GM10266 (cell line): ENCODE measurements at regions not wholly inside any gene's neighbourhood (a gene's known extent, or its start where the extent isn't known, plus 50 kb on each side); places are given as distances from the start of the nearest gene placed in this dataset.
"Not testable (repeated sequence)": the region's sequence is repeated elsewhere in the genome, so short reads cannot be mapped to it uniquely, and the experiment has no call there.

Experiments
- DNase-seq: peaks from one replicate; pipeline ENCODE4 v3.0.0; 2012; ENCODE audit errors: extremely low spot score
- TF ChIP-seq, protein P1 (sequence below): IDR thresholded peaks from 2 replicates; pipeline ENCODE4 v1.5.1; 2012; ENCODE audit warnings: mild to moderate bottlenecking, low read depth; ENCODE audit not compliant: control insufficient read depth, insufficient read depth; ENCODE audit errors: missing control alignments

DNA sequence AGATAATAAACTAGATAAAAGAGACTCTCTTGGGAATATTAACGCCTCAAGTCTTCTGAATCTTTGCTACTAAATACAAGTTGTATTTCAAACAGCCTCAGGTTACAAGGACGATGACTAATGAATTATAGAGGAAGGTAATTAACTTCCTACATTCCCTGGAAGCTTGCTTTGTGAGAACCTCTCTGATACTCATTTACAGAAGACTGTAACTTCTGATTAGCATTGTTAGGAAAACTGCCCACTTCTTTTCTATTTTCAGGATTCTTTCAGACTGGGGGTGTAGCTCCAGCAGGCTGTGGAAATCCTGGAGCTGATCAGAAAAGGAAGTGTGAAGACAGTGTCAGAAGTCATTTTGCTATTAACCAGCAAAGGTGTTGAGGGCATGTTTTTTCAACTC is 316.7 kb upstream of the NPSR1 start:
- no peak for DNase-seq
- TF ChIP-seq, protein P1, sequence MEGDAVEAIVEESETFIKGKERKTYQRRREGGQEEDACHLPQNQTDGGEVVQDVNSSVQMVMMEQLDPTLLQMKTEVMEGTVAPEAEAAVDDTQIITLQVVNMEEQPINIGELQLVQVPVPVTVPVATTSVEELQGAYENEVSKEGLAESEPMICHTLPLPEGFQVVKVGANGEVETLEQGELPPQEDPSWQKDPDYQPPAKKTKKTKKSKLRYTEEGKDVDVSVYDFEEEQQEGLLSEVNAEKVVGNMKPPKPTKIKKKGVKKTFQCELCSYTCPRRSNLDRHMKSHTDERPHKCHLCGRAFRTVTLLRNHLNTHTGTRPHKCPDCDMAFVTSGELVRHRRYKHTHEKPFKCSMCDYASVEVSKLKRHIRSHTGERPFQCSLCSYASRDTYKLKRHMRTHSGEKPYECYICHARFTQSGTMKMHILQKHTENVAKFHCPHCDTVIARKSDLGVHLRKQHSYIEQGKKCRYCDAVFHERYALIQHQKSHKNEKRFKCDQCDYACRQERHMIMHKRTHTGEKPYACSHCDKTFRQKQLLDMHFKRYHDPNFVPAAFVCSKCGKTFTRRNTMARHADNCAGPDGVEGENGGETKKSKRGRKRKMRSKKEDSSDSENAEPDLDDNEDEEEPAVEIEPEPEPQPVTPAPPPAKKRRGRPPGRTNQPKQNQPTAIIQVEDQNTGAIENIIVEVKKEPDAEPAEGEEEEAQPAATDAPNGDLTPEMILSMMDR, result no peak

DNA sequence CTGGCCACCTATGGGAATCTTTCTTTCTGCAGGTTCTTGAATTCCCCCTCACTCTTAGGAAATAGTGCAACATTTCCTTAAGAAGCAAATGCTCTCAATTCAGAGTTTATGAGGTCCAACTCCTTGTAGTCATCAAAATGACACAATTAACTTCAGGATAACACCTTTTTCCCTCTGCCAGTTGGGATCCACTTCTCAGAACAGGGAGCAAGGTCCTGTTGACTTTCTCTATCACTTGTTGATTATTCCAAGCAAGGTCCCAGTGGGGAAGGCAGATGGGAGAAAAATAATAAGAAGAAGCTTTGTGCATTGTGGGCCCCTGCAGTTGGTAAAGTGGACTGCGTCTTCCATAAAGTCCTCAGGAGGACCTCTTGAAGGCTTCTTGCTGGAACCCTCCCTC is 315.6 kb upstream of the NPSR1 start:
- TF ChIP-seq, protein P1, result no peak
- DNase-seq, result no peak

- TF ChIP-seq, protein P1, result no peak
- DNase-seq, result no peak
These were observed 314.4 kb upstream of the NPSR1 start for GRCh38 chr7:34343667-34344066.

DNA sequence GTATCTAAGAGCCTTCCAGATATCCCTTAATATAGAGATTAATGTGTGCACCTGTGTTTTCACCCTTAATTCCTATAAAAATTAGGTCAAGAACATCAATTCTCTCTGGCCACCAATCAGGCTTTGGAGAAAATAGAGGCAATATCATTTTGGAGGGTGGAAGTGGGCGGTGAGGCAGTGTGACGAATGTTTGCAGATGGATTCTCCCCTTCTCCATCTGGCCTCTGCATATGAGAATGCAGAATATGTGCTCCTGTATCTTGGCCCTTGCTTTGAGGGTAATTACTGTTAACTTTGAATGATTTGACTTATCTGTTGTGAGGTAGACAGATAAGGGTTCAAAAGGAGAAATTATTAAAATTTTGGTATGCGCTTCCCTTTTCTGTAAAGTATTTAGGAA is 304.0 kb upstream of the NPSR1 start:
- no peak for DNase-seq

DNA sequence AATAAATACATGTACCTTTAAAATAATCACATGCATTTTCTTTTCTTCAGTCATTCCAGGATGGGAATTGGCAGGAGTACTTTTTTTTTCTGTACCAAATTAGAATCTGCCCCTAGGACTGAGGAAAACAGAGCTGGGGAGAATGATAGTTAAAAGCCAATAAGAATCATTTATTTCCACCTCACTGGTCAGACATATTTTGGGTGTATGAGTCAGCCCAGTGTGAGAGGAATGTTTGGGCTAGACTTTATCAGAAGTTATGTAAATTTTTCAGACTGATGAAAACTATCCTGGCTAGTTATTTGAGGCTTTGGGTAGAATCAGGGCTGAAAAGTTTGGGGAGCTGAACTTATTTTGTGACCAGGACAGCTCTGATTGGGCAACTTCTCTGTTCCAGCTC is 303.1 kb upstream of the NPSR1 start:
- DNase-seq, result no peak
- TF ChIP-seq, protein P1, result no peak

More for the DNA sequence above, 304.0 kb upstream of the NPSR1 start:
- TF ChIP-seq, protein P1, result no peak

DNA sequence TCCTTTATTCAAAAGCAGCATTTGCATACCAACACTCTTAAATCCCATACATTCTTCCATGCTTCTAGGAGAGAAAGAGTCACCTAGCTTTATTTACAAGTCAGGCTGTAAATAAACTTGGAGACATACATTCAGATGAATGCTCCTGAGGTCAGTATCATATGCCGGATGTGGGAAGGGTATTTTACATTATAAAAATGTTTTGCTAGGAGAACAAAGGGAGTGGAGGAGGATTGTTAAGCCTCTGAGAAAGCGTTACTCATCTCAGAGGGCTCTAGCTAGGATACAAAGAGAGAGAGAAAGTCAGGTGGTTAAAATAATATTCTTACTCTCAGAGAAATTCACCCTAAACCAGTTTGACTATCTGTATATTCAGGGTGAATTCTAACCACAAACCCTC is 300.9 kb upstream of the NPSR1 start:
- TF ChIP-seq, protein P1, result no peak
- DNase-seq, result no peak

DNA sequence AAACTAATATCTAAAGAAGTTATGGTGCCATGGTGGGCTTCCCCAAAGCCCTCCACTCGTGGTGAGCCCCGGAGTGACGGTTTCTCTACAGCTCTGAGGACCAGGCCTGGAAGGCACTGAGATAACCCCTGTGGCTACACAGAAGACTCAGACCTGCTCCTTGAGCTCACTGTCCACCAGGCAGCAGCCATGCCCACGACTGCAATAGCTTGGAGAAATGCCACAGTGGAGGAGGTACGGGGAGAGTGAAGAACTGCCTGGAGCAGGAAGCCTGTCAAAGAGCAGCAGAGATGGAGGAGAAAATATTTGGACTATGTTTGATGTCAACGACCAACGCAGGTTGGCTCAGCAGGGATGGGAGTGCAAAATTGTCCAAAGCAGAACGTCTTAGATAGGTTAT is 300.1 kb upstream of the NPSR1 start:
- DNase-seq, result no peak
- TF ChIP-seq, protein P1, result no peak

DNA sequence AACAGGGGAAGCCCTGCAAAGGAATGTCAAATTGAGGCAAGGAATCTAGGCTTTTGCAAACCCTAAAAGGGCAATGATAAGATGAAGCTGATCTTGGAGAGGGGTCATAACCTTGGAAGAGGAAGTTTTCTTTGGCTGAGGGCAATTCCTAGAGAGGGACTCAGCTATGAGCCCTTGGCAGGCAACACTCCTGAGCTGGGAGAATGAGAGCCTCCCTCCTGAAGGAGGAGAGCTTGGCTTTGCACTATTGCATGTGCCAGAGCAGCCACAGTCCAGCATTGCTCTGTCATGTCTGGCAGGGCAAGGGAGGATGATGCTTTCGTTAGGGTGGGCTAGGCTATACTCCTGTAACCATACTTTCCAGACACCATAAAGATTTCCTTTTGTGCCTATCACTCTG is 299.4 kb upstream of the NPSR1 start:
- DNase-seq, result not testable (repeated sequence)
